GM18502 (cell line): ENCODE measurements at regions not wholly inside any gene's neighbourhood (a gene's known extent, or its start where the extent isn't known, plus 50 kb on each side); places are given as distances from the start of the nearest gene placed in this dataset.
A peak's percentile ranks its signal among the peaks of the same experiment; 100 is the strongest.

Source experiments
- ATAC-seq: cut with Tn5 transposase; IDR thresholded peaks from one replicate; pipeline ENCODE4 v1.9.1; 2021; ENCODE audit warnings: mild to moderate bottlenecking; ENCODE audit not compliant: unreplicated experiment, poor library complexity

DNA sequence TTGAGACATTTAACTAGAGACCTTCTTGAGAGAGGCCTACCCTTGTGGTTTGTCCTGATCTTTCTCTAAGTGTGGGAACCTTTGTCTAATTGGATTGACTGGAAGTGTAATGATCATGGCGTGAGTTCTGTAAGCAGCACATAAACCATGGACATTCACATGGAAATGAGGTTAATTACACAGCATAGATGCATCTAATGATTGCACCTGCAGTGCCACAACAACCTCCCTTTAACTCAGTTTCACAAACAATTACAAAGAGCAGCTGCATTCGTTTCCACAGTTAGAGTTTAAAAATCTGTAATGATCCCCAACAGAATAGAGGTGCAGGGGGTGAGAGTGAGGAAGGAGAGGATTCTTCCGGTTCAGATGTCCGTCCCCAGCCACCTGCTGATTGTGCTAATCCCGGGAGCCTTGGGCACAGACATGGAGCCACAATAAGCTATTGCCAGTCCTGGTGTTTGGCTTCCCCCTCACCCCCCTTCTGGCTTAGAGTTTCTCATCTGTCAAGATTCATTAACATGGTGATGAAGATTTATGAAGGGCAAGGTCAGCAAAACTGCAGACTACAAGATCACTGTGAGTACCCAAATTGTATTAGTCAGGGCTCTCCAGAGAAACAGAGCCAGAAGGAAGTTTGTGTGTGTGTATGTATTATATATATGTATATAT lies 659.2 kb upstream of the SOX9 start:
- no peak for ATAC-seq

DNA sequence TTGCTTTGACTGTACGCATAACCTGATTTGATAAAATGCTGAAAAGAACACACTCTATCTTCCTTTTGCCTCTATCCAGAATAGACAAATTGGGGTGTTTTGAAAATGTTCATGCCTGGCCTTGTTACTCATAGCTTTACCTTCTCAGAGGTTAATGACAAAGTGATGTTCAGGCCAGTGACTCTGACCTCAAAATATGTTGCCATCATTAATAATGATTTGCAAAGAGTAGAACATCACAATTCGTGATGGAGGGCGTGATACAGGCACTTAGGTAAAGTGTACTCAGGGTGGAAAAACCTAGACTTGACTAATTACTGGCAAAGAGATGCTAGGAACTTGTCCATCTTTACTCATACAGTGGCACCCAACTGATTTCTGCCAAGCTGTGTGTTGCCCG lies 656.6 kb upstream of the SOX9 start:
- ATAC-seq: no peak

DNA sequence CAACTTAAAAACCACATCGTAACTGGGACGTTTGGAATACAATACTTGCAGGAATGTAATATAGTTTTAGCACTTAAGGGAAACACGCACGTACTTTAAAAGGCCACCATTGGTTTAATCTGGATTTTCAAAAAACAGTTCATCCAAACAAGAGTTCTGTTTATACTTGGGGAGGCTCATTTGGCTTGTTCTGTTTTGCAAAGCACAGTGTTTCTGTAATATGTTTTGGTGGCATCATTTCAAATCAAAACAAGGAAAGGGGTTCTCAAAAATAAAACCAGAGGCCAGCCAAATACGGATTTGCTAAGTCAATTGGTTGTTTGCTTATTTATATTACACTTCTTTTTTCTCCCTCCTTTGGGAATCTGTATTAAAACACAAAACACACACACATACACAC lies 656.1 kb upstream of the SOX9 start:
- no peak for ATAC-seq

DNA sequence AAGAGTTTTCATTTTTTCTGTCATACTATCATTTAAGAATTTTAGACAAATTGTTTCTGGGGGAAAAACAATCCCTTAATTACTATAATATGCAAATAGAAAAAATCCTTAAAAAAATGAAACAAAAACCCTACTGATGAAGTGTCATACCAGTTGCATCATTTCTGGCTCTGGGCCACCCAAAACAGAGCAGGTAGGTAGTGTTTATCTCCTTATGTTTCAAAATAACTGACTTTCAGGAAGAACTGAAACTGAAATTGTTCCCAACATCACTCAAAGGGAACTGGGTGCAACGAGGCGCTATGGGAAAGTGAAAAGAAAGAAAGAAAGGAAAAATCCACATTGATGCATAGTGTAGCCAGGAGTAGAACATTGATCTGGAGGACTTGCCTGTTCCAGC lies 653.1 kb upstream of the SOX9 start:
- no peak for ATAC-seq

DNA sequence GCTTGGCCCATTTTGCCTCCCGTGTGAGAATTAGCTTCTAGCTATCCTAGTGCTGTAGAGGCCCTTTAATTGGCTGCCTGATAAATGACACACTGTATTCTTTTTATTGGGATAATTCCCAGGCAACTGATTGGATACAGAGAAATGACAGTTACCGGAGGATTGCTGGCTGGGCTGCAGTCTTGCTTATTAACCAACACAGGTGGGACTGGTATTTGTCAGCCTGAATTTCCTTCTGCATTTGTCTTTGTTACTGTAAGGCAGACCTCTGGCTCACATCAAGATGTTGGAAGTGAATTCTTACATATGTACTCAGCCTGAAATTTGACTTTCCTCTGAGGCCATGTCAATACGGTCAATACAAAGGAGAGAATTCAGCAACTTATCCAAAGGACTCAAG lies 650.8 kb upstream of the SOX9 start:
- no peak for ATAC-seq

DNA sequence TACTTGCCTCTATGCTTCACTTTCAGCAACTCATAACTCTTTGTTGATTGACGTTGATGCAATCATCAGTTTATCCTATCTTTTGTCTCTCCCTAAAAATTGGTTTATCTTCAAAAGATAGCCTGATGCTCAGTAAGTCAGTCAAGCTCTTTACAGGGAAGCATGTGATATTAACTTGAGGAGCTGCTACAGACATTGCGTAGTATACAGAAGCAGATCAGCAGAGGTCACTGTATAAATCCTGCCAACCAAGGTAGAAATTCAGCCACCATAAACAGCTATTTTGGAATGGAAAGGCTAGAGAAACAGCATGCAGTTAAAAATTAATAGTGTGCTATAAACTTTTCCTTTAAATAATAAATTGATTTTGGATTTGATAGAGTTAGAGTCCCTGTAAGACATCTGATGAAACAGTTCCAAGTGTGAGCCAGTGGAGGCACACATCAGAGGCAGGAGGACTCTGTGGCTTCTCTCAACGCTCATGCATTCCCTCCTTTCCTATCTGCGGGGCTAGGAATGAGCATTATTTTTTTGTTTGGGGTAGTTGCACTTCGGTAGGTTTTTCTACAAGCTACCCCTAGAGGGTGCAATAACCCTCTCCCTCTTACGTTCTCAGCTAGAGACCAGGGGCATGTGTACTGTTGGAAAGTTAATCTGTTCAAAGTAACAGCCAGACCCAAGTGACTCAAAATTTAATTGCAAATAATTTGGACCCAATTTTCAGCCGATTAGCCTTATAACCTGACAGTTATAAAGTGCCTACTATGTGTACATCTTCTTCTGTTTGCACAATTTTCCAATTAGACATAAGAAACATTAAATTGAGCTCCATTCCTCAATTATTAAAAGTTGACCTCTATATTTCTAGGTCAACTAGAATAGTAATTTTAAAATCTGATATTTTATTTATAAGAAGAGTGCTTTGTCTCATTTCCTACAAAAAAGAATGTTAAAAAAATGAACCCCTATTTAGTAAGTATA lies 647.7 kb upstream of the SOX9 start:
- ATAC-seq: peak; percentile 78

DNA sequence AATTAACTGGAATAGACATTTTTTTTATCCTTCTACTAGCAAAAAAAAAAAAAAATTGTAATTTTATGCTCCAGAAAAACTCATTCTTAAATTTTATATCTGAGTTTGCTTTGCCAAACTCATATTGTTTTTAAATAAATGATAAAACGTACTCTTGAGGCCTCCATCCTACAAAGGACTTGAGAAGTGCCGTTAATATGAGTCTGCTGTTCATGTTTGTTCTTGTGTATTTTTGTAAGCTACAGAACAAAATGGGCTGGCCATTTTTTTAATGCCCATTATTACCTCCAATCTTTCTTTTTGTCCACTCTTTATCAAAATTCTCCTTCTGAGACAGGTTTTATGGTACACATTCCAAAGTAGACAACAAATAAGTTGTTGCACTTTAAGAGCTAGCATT lies 643.5 kb upstream of the SOX9 start:
- no peak for ATAC-seq

DNA sequence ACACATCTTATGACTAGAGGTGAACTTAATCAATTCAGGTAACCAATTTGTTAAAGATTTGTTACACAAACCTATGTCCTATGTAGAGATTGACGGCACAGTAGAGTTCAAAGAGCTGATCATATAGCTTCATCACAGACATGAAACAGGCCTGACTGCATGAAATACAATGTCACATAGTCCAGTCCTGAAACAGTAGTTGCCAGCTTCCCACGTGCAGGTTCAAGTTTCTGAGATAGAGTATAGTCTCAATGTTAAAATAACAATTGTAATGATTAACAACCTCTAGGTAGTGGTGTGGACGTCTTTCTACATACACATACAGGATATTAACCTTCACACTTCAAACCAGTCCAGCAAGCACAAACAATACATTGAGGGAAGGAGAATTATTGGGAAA lies 640.7 kb upstream of the SOX9 start:
- no peak for ATAC-seq

DNA sequence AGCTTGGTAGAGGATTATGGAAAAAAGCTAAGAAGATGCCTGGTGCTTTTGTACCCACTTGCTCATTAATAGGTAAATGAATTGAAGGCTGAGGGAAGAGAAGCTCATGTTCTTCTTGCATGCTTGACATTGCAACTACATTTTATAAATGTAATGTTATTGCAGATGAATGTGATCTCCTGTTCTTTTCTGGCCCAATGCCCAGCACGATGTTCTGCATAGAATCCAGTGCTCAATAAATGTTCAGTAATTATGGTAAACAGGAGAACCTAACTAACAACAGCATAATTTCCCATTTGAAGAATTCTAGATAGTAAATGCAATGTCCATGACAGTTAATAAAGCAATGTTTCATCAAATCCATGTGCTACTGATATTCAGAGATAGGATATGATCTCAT lies 638.2 kb upstream of the SOX9 start:
- ATAC-seq: no peak

DNA sequence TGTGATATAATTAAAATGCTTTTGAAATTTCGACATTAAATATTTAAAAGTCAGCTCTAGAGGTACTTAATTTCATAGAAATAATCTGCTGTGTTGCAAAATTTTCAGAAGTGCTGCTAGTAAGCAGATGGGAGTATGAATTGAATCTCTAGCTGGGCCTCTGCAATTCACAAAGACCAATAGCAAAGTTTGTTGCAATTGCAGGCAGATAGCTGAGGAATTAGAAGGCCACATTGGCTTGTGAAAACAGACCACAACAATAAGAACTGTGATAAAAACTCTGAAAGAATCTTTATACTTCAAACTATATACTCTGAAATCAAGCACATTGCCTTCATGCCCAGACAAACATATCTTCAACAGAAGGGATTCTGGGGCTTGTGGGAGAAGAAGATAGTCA lies 636.3 kb upstream of the SOX9 start:
- ATAC-seq: no peak

DNA sequence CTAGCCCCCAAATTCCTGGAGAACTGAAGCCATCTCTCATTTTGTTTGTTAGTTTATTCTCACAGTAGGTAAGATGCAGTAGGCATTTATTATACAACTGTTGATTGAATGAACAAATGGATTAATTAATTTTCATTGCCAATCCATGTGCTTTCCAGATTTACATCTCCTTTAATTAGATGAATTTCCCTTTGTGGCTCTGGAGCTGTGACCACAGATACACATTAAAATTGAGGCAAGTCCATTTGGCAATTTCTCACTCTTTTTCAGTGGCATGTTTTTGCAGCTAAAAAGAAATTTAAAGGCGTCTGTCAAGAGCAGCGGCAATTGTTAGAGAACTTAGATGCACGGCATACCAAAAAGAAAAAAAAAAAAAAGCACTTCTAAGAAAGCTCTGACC lies 635.4 kb upstream of the SOX9 start:
- ATAC-seq: no peak

DNA sequence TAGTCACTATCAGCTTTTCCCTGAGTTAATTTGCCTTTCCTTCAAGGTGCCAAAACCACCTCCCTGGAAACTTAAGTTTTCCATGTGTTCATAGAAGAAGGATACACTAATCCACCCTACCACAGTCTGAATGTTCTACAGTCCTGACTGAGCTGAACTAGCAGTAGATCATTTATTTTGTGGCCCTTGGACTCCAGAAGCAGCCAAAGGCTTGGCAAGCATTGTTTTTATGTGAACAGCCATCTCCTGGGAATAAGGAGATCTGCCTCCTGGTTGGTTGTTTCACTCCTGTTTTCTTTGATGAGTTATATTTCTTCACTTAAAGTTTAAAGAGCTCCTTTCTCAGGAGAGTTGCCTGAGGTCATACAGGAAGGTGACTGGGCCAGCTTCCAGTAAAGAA lies 634.6 kb upstream of the SOX9 start:
- ATAC-seq: no peak

DNA sequence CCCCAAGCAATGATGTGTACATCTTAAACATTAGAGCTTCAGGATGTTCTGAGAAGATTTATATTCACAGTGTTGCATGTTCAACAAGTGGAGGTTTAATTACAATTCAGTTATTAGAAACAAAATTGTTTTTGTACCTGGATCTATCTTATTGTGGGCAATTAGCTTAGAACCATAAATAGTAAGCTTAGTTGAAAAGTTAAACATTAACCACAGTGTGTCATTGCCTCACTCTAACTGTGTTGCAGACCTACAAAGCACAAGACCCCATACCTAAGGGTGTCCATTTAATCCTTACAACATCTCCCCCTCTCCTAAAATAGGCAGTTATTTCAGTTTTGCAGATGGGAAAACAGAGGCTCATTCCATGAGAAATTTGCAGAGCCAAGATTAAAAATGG lies 632.0 kb upstream of the SOX9 start:
- no peak for ATAC-seq

DNA sequence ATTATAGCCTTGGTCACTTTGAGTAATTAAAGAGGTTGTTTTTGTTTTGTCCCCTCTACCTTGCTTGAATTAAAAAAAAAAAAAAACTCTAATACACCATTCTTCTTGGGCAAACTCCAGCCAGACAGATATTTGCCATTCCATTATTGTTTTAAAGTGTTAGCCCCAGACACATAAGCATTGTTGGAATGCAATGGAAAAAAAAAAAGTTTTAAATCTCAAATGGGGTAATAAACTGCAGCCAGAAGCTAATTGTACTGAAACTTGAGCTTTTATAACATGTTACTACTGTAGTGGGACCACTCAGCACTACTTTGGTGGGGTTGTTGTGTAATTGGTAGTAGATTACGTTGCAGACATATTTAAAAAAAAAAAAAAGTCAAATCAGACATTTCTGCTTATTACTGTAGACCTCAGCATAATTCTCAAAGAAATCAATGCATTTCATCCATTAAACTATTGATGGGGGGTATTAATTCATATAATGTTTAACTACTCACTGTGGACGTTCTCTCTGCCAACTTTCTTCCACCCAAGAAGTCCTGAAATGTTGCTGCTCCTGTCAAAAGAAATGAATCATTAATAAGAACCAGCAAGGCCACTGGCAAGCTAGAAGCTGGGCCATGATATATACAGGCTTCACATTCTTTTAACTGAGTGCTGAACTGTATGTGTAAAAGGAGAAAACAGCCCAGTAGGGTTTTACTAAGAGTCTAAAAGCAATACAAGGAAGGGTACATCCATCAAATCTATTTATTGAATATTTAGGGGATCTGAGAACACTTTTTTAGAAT lies 626.6 kb upstream of the SOX9 start:
- no peak for ATAC-seq

DNA sequence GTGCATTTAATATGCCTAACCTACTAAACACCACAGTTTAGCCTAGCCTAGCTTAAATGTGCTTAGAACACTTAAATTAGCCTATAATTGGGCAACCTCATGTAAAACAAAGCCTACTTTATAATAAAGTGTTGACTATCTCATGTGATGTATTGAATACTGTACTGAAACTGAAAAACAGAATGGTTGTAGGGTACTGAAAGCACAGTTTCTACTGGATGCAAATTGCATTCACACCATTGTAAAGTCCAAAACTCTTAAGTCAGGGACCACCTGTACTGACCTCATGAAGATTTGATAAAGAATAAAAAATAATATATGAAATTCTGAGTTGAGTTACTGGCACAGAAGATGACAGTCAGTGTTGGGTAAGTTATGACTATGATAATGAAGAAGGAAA lies 625.4 kb upstream of the SOX9 start:
- no peak for ATAC-seq

DNA sequence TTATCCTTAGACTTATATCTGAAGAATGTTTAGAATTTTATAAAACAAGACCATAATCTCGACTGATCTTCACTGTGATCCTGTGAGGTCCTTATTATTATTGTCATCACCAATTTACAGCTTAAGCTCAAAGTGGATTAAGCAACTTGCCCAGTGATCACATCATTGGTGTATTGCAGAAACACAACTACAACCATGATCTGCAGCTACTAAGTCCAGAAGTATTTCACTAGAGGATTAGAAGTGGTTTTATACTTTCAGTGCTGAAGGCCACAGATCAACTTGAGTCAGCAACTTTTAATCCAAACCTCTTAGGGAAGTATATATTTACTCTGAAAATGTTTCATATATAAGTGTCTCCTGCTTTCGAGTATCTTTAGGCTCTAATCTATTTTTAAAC lies 624.3 kb upstream of the SOX9 start:
- ATAC-seq: no peak

DNA sequence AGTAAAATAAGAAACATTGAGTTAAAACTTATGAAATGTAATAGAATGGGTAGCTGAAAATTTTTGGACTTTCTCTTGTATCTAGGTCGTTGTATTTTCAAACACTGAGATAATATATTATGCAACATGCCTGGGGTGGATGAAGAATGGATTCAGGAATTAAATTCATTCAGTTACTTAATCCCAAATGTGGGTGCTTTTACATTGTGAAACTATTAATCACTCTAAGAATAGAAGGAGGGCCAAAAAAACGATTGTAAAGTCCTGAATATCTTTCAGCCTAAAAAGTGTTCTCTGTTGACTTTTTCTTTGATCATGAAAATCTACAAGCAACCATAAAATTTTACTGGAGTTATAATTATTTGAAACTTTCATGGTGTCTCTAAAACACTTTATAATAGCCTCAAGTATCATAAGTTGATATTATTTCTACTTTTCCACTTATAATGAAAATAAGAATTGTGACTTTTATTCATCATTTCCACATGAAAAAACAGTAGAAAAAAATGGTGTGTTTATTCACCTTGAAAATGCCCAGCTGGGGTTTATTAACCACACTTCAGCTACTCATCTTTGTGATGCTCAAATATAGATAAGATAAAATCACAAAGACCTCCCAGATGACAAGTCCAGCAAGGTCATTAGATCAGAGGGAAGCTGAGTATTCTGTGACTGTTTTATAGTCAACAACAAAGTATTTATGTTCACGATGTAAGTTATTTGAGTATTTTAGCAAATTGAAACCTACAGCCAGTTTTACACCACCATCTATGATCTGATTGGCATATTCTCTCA lies 619.9 kb upstream of the SOX9 start:
- no peak for ATAC-seq

DNA sequence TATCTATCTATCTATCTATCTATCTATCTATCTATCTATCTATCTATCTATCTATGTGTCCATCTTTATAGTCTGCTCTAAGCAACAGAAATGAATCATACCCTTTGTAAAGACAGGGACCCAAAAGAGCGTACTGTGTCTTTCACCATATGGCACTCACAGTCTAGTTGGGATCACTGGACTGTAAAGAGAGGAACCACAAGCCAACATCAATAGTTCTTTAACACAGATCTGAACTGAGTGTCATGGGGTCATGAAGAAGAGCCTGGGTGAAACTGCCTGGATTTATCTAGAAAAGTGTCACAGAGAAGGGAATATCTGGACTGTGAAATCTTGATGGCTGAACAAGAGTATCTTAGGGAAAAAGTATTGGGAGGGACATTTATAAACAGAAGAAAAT lies 619.1 kb upstream of the SOX9 start:
- no peak for ATAC-seq

DNA sequence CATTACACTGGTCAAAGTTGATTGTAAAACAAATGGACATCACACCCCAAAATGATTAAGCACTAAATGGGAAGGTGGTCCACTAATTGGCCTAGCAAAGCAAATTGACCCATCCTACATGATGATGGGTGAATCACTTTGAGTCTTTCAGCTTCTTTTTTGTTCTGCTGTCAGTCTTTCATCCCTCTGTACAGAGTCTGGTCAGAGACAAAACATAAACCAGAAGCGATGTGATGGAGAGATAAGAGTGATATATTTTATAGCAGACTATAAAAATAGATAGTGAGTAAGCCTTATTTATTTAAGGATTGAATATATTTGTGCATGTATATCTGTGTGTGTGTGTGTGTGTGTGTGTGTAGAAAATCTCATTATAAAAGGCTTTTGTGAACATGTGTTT lies 618.4 kb upstream of the SOX9 start:
- ATAC-seq: no peak

DNA sequence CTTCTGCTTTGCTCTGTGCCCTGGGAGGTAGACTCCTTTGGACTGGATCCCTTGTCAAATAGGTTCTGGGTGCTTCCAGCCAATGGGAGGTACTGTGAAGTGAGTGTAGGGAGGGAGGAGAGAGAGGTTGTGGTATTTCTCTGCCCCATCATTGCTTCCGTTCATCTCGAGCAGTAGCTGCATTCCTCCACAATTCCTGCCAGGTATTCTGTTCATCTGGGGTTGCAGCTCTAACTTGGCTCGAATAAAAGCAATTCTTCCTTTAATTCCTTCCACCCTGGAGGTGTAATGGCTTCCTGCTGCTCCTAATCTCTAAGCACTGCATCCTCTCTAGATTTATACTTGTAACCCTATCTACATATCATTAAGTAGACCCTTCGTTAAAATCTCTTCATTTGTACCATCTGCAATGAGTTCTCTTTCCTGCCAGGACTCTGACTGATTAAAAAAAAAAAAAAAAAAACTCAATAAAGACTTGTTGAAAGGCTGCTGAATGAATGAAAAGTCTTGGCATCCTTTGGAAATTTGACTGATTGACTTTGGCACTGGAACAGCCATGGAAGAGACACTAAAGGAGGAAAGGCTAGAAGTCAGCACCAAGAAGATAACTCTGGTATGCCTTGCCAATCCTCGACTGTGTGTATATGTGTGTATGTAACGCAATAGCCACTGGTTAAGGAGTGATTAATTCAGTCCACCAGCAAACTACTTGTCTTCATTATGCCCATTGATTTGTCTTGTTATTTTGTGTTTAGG lies 616.9 kb upstream of the SOX9 start:
- no peak for ATAC-seq
